ENCODE measurements at regions not wholly inside any gene's neighbourhood (a gene's known extent, or its start where the extent isn't known, plus 50 kb on each side); places are given as distances from the start of the nearest gene placed in this dataset.

DNA sequence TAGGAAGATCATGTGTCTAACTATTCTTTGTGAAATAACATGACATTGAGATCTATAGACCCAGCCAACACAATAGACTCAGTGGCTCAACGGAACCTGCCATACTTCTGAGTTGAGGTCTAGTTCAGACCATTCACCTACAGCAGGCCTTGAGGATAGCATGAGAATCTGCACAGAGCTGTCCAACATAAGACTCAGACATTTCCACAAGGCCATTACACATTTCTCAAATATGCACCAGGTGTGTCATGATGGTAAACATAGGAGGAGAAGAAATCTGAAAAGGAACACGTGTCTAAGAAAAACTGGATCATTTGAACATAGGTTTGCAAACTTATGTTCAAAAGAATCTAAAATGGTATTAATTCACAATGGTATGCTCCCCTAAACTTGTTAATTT, 421.4 kb downstream of the SLITRK6 start:
- no peak for DNase-seq
- in situ Hi-C loops (cut with HindIII; ENCODE audit: low pct_ligation_motif_present, low pct_unique_long_range_greater_than_20kb, low sequenced_read_pairs) = no loop called here

DNA sequence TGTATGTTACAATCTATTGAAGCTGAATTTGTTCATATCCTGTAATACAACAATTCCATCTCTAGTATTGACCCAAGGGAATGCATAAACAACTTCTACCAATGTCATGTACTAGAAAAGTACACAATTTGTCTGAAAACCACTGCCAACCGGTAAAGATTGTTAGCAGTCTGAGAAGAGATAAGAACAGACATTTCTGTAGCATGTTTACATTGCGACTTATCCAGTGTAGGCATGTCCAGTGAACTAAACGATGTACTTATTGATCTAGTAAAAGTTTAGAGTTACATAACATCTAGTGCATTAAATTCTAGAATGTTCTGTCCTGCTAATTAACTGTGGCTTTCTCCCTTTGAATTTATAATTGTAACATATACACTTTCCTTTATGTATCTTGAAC, 425.9 kb downstream of the SLITRK6 start:
- in situ Hi-C loops (cut with HindIII; ENCODE audit: low pct_ligation_motif_present, low pct_unique_long_range_greater_than_20kb, low sequenced_read_pairs) = no loop called here
- DNase-seq = no peak

DNA sequence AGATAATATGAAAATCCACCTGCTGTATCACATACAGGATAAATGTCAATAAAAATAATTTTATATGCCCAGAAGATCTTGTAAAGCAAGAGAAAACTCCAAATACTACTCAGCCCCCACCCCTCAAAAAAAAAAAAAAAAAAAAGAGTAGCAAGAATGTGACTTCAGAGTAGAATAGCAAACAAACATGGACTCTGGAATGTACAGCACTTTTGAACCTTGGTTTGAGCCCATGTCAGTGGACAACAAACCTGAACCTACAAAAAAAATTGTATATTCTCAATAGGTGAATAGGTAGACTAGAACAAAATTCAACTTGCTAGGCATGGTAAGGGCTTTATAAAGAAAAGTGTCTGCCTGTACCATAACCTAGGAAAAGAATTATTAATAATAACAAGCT, 428.0 kb downstream of the SLITRK6 start:
- in situ Hi-C loops (cut with HindIII; ENCODE audit: low pct_ligation_motif_present, low pct_unique_long_range_greater_than_20kb, low sequenced_read_pairs) = no loop called here
- DNase-seq = no peak

DNA sequence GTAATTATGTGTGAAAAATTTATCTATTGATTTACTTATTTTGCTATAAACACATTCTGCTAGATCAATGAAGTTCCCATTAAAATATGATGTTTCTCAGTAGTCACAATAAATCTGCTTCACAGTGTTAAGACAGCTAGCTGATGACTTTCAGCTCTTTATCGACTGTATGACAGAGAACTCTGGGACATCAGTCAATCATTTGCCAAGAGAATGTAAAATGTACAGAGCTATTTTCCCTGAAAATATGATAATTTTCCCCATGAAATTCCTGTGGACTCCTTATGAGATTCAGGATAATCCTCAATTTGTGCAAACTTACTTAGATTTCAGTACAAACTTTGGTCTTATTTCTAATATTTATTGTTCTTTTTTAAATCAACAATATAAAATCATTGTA, 430.5 kb downstream of the SLITRK6 start:
- in situ Hi-C loops (cut with HindIII; ENCODE audit: low pct_ligation_motif_present, low pct_unique_long_range_greater_than_20kb, low sequenced_read_pairs) = no loop called here
- no peak for DNase-seq

DNA sequence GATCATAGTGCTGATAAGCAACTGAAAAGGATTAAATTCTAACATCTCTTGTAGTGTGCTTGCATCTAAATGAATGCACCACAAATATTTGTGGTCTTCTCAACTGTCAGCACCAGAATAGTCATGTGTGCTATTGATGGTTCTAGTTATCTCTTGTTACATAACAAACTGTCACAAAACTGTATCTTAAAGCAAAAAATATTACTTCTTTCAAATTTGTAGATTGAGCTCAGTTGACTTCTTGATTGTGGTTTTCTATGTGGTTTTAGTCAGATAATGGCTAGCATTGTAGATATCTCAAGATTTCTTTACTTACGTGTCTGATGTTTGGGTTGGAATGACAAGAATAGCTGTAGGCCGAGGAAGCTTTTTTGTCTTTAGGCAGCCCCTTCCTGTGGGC, 431.3 kb downstream of the SLITRK6 start:
- no peak for DNase-seq
- in situ Hi-C loops (cut with HindIII; ENCODE audit: low pct_ligation_motif_present, low pct_unique_long_range_greater_than_20kb, low sequenced_read_pairs) = no loop called here

DNA sequence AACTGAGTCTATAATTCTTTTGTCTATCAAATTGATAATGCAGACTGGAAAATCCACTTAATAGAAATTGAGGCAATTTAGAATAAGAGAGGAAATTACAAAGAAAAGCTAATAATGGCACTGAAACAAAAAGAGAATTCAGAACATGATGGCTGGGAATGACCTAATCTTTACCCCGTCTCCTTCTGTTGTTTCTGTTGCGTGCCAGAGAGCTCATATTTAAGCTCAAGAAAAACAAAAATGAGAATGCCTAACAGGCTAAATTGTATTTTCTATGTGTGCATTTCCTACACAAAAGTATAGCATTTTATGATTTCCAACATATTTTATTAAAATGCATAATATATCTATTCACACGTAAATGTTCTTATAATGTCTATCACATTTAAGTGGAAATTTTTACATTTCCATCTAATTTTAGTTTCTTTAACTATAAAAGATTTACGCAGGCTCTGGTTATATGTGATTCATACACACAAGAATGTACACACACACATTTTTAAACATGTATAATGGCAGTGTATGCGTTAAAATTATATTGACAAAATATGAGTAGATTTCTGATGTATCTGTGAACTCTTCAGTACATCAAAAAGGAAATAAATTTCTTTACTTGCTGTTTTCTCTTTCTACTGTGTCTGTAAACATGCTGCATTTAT, 432.3 kb downstream of the SLITRK6 start:
- in situ Hi-C loops (cut with HindIII; ENCODE audit: low pct_ligation_motif_present, low pct_unique_long_range_greater_than_20kb, low sequenced_read_pairs) = no loop called here
- DNase-seq = no peak

DNA sequence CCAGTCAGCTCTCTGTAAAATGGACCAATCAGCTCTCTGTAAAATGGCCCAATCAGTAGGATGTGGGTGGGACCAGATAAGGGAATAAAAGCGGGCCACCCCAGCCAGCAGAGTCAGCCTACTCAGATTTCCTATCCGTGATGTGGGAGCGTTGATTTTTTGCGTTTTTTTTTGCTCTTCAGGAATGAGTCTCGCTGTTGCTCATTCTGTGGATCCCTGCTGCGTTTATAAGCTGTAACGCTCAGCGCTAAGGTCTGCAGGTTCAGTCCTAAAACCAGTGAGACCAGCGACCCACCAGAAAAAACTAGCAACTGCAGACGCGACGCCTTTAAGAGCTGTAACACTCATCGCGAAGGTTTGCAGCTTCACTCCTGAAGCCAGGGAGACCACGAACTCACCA, 435.7 kb downstream of the SLITRK6 start:
- in situ Hi-C loops (cut with HindIII; ENCODE audit: low pct_ligation_motif_present, low pct_unique_long_range_greater_than_20kb, low sequenced_read_pairs) = no loop called here
- DNase-seq = no peak

DNA sequence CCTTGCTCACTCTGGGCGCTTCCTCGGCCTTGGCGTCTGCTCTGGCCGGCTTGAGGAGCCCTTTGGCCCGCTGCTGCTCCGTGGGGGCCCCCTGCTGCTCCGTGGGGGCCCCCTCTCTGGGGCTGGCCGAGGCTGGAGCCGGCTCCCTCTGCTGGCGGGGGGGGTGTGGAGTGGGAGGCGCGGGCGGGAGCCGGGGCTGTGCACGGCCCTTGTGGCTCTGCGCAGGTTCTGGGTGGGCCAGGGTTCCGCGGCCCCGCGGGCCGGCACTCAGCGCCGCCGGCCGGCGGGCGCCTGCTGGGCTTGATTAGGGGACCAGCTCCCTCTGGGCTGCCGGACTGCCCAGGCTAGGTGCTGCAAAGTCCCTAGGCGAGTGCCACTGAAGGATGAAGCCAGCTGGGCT, 436.2 kb downstream of the SLITRK6 start:
- no peak for DNase-seq
- in situ Hi-C loops (cut with HindIII; ENCODE audit: low pct_ligation_motif_present, low pct_unique_long_range_greater_than_20kb, low sequenced_read_pairs) = no loop called here

DNA sequence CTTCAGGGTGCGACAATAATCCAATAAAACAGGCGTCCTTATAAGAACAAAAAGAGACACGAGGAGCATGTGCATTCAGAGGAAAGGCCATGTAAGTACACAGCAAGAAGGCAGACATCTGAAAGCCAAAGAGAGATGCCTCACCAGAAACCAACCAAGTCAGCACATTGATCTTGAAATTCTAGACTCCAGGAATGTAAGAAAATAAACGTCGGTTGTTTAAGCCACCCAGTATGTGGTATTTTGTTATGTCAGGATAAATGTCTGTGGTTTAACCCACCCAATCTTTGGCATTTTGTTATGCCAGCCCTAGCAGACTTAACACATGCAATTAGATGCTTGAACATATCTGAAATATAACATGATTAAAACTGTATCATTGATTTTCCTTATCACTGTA, 452.0 kb downstream of the SLITRK6 start:
- DNase-seq = no peak
- in situ Hi-C loops (cut with HindIII; ENCODE audit: low pct_ligation_motif_present, low pct_unique_long_range_greater_than_20kb, low sequenced_read_pairs) = no loop called here

DNA sequence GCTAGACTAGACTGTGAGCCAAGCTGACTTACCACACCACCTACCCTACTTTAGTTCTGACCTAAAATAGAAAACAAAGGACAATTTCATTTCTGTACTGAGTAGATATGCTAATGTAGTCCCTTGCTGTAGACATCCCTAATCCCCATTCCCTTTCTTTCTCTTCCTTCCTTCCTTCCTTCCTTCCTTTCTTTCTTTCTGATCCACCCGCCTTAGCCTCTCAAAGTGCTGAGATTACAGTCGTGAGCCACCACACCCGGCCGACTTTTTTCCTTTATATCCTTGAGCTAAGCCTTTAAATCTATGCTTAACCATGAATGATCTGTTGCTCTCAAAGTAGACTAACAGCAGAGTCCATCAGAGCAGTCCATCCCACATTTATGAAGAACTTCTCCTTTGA, 465.0 kb downstream of the SLITRK6 start:
- in situ Hi-C loops (cut with HindIII; ENCODE audit: low pct_ligation_motif_present, low pct_unique_long_range_greater_than_20kb, low sequenced_read_pairs) = no loop called here
- DNase-seq = no peak

DNA sequence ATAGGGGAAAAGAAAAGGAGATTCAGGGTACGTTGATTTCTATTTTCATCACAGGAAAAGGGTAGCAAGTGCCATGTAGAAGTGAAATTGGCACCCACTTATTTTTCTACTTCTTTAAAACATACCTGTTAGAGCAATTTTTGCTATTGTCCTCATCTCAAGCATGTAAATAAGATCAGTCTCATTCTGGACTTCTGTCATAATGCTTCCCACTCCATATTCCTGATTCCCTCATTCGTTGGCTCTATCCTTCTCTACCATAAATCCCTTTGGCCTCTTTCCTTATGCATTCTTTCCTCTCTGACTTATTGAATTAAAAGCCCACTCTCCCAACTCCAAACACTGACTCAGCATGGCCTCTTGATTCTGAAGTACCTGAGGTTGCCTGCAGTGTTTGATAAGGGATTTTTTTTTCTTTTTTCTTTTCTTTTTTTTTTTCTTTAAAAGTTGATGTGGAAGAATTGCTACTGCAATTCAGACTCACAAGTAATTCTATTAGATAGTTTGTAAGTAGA, 465.7 kb downstream of the SLITRK6 start:
- in situ Hi-C loops (cut with HindIII; ENCODE audit: low pct_ligation_motif_present, low pct_unique_long_range_greater_than_20kb, low sequenced_read_pairs) = no loop called here
- DNase-seq = no peak

DNA sequence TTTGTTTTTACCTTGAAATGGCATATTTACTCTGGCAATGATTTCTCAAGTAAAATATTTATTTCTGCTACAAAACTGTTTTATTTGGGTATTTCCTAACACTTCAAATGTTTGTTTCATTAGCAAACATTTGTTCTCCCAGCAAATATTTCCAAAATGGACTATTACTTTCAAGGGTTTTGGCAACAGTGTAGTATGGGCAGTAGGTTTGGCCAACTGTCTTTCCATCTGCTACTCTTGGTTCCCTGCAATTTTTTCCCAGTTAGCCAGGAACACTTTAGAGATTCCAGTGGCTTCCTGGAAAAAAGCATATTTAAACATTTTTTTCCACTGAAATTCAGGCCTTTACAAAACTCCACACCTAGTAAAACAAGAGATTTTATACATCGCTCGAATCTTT, 466.6 kb downstream of the SLITRK6 start:
- DNase-seq = no peak
- in situ Hi-C loops (cut with HindIII; ENCODE audit: low pct_ligation_motif_present, low pct_unique_long_range_greater_than_20kb, low sequenced_read_pairs) = no loop called here

DNA sequence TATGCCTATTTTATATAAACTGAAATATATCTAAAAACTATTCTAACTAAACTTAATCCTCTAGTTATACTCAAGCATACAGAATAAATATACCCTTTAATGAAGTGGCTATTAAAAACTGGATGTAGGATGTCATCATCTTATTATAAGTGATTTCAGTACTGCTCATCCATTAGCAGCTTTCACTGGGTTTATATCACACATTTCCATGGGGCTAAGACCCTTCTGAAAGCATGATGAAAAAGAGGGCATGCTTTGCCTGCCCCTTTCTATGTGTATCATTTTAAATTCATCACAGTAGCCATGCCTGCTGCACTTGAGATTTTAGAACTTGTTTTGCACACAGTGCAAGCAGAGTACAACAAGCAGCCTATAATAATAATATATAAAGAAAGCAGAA, 477.5 kb downstream of the SLITRK6 start:
- DNase-seq = no peak
- in situ Hi-C loops (cut with HindIII; ENCODE audit: low pct_ligation_motif_present, low pct_unique_long_range_greater_than_20kb, low sequenced_read_pairs) = no loop called here

DNA sequence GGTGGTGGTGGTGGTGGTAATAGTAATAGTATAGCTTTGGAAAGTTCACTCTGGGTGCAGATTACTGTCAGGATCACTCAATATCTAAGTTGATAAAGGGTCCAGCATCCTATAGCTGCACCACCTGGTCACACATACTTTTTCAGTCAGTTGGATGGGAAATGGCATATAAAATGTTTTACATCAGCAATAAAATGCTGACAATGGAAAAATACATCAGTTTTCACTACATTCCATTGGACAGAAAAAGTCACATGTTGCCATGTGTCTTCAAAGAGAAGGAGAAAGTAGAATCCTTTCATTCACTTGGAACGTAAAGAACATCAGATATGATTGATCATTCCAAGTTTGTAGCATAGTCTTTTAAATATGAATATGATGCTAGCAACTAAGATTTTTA, 481.4 kb downstream of the SLITRK6 start:
- DNase-seq = no peak
- in situ Hi-C loops (cut with HindIII; ENCODE audit: low pct_ligation_motif_present, low pct_unique_long_range_greater_than_20kb, low sequenced_read_pairs) = no loop called here

DNA sequence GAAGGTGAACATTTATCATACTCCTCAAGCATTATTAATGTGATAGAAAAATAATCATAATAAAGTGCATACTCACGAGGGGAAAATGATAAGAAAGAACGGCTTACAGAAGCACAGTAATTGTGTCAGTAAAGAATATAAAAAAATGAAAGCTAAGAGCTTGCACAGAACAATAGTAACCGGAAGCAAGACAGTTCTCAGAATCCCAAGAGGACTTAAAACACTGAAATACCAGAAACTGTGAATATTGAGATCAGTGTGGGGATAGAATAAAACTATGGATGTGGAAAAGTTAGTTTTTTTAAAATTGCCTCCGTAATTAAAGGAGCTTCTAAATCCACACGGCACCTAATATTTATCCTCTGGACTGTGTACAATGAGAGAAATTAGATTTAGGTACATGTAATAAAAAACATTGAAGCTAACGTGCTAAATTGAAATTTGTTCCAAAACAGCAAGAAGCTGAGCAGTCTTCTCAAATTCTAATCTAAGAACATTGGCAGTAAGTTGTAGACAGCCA, 482.7 kb downstream of the SLITRK6 start:
- in situ Hi-C loops (cut with HindIII; ENCODE audit: low pct_ligation_motif_present, low pct_unique_long_range_greater_than_20kb, low sequenced_read_pairs) = no loop called here
- DNase-seq = no peak

DNA sequence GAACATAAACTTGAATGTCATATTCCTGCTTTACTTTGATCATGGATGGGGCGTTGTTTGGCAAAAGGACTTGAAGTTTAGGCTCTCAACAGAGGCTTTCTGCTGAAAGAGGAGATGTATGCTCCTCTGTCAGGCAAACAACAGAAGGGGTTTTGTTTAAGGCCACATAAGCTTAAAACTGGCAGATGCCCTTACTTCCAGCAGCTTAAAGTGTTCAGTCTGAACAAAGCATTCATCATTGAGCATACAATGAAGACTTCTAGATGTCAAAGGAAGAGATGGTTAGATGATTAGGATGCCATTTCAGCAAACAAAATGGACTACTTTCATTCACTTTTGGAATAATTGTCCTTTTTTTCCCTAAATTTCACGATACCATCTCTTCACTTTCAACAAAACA, 484.5 kb downstream of the SLITRK6 start:
- in situ Hi-C loops (cut with HindIII; ENCODE audit: low pct_ligation_motif_present, low pct_unique_long_range_greater_than_20kb, low sequenced_read_pairs) = no loop called here
- DNase-seq = no peak

DNA sequence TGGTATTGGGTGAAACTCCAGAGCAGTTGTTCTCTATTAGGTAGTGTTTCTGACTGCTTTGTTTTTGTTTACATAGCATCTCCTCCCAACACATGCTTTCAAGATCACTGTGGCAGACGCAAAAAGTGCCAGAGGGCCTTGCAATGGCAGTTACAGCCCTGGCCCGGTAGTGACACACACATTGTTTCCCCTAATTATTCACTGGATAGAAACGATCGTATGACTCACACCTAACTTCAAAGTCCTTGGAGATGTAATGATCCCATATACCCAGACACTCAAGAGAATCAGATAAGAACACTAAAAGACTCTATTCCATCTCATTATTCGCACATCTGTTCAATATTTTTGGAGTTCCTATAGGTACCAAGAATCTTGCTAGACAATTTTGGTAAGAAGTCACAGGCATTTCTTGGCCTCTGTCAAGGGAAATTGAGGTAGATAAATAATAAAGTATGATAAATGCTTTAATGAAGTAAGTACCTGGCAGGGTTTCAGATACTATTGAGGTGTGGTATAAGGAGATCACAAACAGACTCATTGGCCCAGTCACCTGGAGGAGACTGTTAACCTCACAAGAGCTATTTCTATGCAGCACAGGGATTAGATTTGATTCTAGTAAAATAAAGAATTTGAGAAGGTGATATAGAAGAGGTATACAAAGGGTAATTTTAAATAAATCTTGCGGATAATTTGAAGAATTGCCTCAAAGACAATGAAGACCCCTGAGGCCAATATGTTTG, 485.3 kb downstream of the SLITRK6 start:
- in situ Hi-C loops (cut with HindIII; ENCODE audit: low pct_ligation_motif_present, low pct_unique_long_range_greater_than_20kb, low sequenced_read_pairs) = no loop called here
- DNase-seq = peak; percentile 1

DNA sequence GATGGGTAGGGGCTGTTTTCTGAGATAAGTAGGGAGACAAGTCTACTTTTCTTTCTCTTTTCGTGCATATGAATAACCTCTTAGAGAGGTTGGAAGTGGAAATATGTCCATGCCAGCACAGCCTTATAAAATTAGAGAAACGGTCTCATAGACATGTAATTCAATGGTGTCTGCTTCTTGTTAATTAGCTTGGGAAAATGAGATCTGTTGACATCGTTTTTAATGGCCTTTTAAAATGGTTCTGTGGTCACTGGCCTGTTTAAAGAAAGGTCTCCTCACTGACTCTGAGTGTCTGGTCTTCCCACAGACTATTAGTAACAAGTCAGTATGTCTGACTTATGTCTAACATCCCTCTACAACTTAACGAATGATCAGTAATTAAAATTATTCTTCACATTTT, 487.1 kb downstream of the SLITRK6 start:
- in situ Hi-C loops (cut with HindIII; ENCODE audit: low pct_ligation_motif_present, low pct_unique_long_range_greater_than_20kb, low sequenced_read_pairs) = no loop called here
- DNase-seq = no peak

DNA sequence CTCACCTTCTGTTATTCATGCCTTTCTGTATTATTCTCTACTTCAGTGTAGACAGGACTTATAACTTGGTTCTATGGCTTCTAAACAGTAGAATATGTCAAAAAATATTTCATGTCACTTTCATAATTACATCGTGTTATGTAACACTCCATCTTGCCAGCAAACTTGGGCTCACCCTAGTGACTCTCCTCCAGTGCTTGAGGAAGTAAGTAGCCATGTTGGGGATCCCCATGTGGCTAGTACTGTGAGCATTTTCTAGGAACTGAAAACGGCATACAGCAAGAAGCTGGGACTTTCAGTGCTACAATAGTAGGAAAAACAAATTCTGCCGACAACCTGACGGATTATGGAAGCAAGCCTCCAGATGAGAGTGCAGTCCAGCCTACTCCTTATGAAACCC, 495.6 kb downstream of the SLITRK6 start:
- DNase-seq = no peak
- in situ Hi-C loops (cut with HindIII; ENCODE audit: low pct_ligation_motif_present, low pct_unique_long_range_greater_than_20kb, low sequenced_read_pairs) = no loop called here

DNA sequence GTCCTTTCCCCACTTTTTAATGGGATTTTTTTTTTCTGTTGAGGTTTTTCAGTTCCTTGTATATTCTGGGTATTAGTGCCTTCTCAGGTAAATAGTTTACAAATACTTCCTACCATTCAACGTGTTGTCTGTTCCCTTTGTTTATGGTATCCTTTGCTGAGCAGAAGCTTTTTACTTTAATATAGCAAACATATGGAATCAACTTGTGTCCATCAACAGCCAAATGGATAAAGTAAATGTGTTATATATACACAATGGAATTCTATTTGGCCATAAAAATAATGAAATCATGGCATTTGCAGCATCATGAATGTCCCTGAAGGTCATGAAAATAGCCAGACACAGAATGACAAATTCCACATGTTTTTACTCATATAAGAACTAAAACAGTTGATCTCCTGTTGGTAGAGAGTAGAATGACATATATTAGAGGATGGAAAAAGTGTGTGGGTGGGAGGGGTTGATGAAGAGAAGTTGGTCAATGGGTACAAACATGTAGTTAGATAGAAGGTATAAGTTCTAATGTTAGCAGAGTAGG, 500.8 kb downstream of the SLITRK6 start:
- no peak for DNase-seq
- in situ Hi-C loops (cut with HindIII; ENCODE audit: low pct_ligation_motif_present, low pct_unique_long_range_greater_than_20kb, low sequenced_read_pairs) = no loop called here
